Keratinocyte (primary cell): ENCODE measurements at regions not wholly inside any gene's neighbourhood (a gene's known extent, or its start where the extent isn't known, plus 50 kb on each side); places are given as distances from the start of the nearest gene placed in this dataset.

Source experiments
- DNase-seq: peaks from one replicate; pipeline ENCODE4 v3.0.0-alpha.2; 2011; ENCODE audit warnings: low read depth, missing footprints, low spot score
- FAIRE-seq: peaks from 2 replicates; lab custom pipeline; 2011; peaks lifted over from hg19 to GRCh38; lab: Jason Lieb, UNC
- H2AFZ ChIP-seq: 2 replicates; pipeline ENCODE4 v1.6.0; 2012; ENCODE audit warnings: low read length, control low read depth, inconsistent platforms; ENCODE audit not compliant: control insufficient read depth
- H3K27ac ChIP-seq: 2 replicates; pipeline ENCODE4 v1.5.1; 2011; ENCODE audit warnings: low read length; ENCODE audit not compliant: control insufficient read depth, insufficient read depth
- H3K27me3 ChIP-seq: 3 replicates; pipeline ENCODE4 v1.6.0; 2011; ENCODE audit warnings: low read length; ENCODE audit not compliant: control insufficient read depth, insufficient read depth; ENCODE audit errors: extremely low read depth
- H3K36me3 ChIP-seq, 2 experiments: 2 replicates in 1 of 2; 3 replicates in 1 of 2; pipeline ENCODE4 v1.5.1; 2011; ENCODE audit warnings: low read length in 2 of 2, mild to moderate bottlenecking in 1 of 2; ENCODE audit not compliant: control insufficient read depth in 2 of 2, insufficient read depth in 2 of 2; ENCODE audit errors: extremely low read depth in 1 of 2
- H3K4me1 ChIP-seq: 3 replicates; pipeline ENCODE4 v1.5.1; 2011; ENCODE audit warnings: low read length; ENCODE audit not compliant: control insufficient read depth, insufficient read depth; ENCODE audit errors: extremely low read depth
- H3K4me2 ChIP-seq: 3 replicates; pipeline ENCODE4 v1.6.0; 2011; ENCODE audit warnings: low read depth, low read length; ENCODE audit not compliant: control insufficient read depth, insufficient read depth; ENCODE audit errors: extremely low read depth
- H3K4me3 ChIP-seq, 3 experiments: fragments of 200-600 bp in 1 of 3; sonication (generic) in 1 of 3; 2 replicates in 2 of 3; 3 replicates in 1 of 3; pipeline ENCODE4 v1.5.1; 2011 to 2016; ENCODE audit warnings: low read length in 3 of 3, mild to moderate bottlenecking in 3 of 3, control low read depth in 2 of 3, inconsistent platforms in 1 of 3, low read depth in 1 of 3, mixed read lengths in 1 of 3, mixed run types in 1 of 3, moderate library complexity in 1 of 3; ENCODE audit not compliant: control insufficient read depth in 2 of 3, insufficient read depth in 2 of 3; ENCODE audit errors: extremely low read depth in 1 of 3
- H3K79me2 ChIP-seq: 2 replicates; pipeline ENCODE4 v1.6.0; 2012; ENCODE audit warnings: low read length; ENCODE audit not compliant: control insufficient read depth, insufficient read depth
- H3K9ac ChIP-seq: 3 replicates; pipeline ENCODE4 v1.6.0; 2011; ENCODE audit warnings: low read length; ENCODE audit not compliant: control insufficient read depth, insufficient read depth; ENCODE audit errors: extremely low read depth
- H3K9me1 ChIP-seq: 3 replicates; pipeline ENCODE4 v1.6.0; 2011; ENCODE audit warnings: low read length; ENCODE audit not compliant: control insufficient read depth, insufficient read depth; ENCODE audit errors: extremely low read depth
- H3K9me3 ChIP-seq: 2 replicates; pipeline ENCODE4 v1.5.1; 2012; ENCODE audit warnings: low read depth, low read length; ENCODE audit not compliant: control insufficient read depth
- H4K20me1 ChIP-seq: 3 replicates; pipeline ENCODE4 v1.6.0; 2011; ENCODE audit warnings: low read length; ENCODE audit not compliant: control insufficient read depth, insufficient read depth; ENCODE audit errors: extremely low read depth
- CTCF ChIP-seq, 3 experiments: IDR thresholded peaks in 1 of 3; conservative IDR thresholded peaks in 1 of 3; optimal IDR thresholded peaks in 1 of 3; 2 replicates in 2 of 3; 3 replicates in 1 of 3; pipeline versions ENCODE3 to v1.5.1; 2011; ENCODE audit warnings: low read length in 3 of 3, mild to moderate bottlenecking in 3 of 3, moderate library complexity in 2 of 3, control low read depth in 1 of 3, inconsistent platforms in 1 of 3; ENCODE audit not compliant: insufficient read depth in 2 of 3; ENCODE audit errors: extremely low read depth in 1 of 3
- EZH2 ChIP-seq: IDR thresholded peaks from one replicate; pipeline ENCODE4 v1.6.1; 2012; ENCODE audit warnings: inconsistent platforms, mild to moderate bottlenecking, low read length, moderate library complexity
- dilution Hi-C: fragments of 300-500 bp; cut with MboI; formaldehyde crosslinking; loops from one replicate; pipeline ENCODE4 v1.7.0; 2020; ENCODE audit warnings: low sequenced_read_pairs; ENCODE audit not compliant: extremely low pct_ligation_motif_present

- dilution Hi-C loops, result no loop called here
- Histone ChIP-seq H4K20me1 (no peaks in the 10 kb centered on the region), H3K4me3 (no peak overlapping the region), H2AFZ (no peak overlapping the region), H3K9me3 (no peaks in the 10 kb centered on the region), H3K4me1 (peaks cover 3% of the 10 kb centered on the region), H3K9me1 (no peaks in the 10 kb centered on the region), H3K27me3 (peaks cover 3% of the 10 kb centered on the region), H3K9ac (no peak overlapping the region), H3K36me3 (no peaks in the 10 kb centered on the region), H3K4me2 (no peak overlapping the region), H3K27ac (no peak overlapping the region), H3K79me2 (no peaks in the 10 kb centered on the region)
- TF ChIP-seq CTCF (optimal IDR thresholded peaks at IDR 0.05 in 1 of 3, IDR thresholded peaks at IDR 0.05 in 1 of 3, conservative IDR thresholded peaks at IDR 0.05 in 1 of 3; ENCODE audit: extremely low read depth in 1 of 3, insufficient read depth in 2 of 3, low read length in 3 of 3), result no peak
- no peak for TF ChIP-seq EZH2
- FAIRE-seq, result no peak
- DNase-seq, result no peak
Observed at GRCh38 chr14:71180397-71180796, 273.1 kb downstream of the PCNX1 start.

GRCh38 chr14:71181215-71182003 lies 274.1 kb downstream of the PCNX1 start:
- Histone ChIP-seq H3K9me3 (no peaks in the 10 kb centered on the region), H3K4me3 (no peak overlapping the region), H4K20me1 (no peaks in the 10 kb centered on the region), H3K36me3 (no peaks in the 10 kb centered on the region), H2AFZ (no peak overlapping the region), H3K9me1 (no peaks in the 10 kb centered on the region), H3K4me1 (no peaks in the 10 kb centered on the region), H3K9ac (no peak overlapping the region), H3K27ac (no peak overlapping the region), H3K79me2 (no peaks in the 10 kb centered on the region), H3K4me2 (no peak overlapping the region), H3K27me3 (peaks cover 3% of the 10 kb centered on the region)
- TF ChIP-seq CTCF (optimal IDR thresholded peaks at IDR 0.05 in 1 of 3, IDR thresholded peaks at IDR 0.05 in 1 of 3, conservative IDR thresholded peaks at IDR 0.05 in 1 of 3; ENCODE audit: extremely low read depth in 1 of 3, insufficient read depth in 2 of 3, low read length in 3 of 3) (no peak), EZH2 (no peak)
- no peak for DNase-seq
- dilution Hi-C loops, result no loop called here
- FAIRE-seq, result no peak
